HG02759 (cell line): ENCODE measurements at regions not wholly inside any gene's neighbourhood (a gene's known extent, or its start where the extent isn't known, plus 50 kb on each side); places are given as distances from the start of the nearest gene placed in this dataset.

Experiments used
- ATAC-seq: cut with Tn5 transposase; IDR thresholded peaks from one replicate; pipeline ENCODE4 v1.9.1; 2021; ENCODE audit warnings: mild to moderate bottlenecking, moderate library complexity; ENCODE audit not compliant: unreplicated experiment

DNA sequence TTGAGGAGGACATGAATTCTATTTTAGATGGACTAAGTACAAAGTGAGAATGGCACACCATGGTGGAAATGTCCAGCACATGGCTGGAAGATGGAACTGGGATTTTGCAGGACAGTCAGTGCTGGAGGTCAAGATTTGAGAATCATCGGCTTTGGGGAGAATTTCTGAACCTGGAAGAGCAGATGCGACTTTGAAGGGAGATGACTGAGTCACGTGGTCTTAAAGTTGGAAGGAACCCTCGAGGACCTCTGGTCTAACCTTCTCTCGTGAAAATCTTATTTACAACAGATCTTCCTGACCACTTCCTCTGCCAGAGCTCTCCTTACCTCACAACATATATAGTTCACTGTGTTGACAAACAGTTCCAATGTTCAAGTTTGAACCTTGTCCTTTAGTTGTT lies 415.4 kb downstream of the ATP23 start:
- no peak for ATAC-seq

GRCh38 chr12:58357511-58357910 lies 416.1 kb downstream of the ATP23 start:
- ATAC-seq, result no peak

DNA sequence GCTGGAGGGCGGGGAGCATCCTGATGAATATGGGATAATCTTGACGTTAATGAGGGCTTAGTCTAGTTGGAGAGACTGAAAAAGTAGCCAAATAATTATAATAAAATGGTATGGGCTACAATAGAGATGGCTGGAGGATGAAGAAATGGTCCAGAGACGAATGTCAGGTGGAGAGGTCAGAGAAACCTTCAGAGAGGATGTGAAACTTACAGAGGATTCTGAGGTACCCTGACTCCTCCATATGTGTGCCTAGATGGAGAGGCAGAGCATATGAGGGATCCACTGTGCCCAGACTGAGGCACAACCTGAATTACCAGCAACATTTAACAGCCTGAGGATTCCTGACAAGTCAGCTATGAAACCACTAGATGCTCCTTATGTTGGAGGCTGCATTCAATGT lies 417.0 kb downstream of the ATP23 start:
- ATAC-seq, result no peak

DNA sequence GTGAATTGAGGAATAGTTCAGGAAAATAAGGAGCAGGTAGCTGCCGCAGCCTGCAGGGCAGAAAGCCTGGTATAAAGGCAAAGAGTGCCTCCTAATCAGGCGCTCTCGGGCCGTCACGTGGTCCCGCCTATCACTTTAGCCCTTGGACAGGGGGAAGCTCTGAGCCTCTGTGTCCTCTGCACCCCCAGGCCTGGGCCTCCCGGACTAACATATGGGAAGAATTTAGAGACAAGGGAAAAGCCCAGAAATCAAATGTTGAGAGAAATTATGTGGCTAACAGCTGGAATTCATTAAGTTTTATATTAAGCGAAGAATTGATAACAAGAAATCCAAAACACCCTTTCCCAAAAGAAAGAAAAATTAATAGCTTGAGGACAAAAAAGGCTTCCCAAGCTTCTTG lies 417.7 kb downstream of the ATP23 start:
- no peak for ATAC-seq

GRCh38 chr12:58361056-58361455 lies 419.7 kb downstream of the ATP23 start:
- no peak for ATAC-seq

DNA sequence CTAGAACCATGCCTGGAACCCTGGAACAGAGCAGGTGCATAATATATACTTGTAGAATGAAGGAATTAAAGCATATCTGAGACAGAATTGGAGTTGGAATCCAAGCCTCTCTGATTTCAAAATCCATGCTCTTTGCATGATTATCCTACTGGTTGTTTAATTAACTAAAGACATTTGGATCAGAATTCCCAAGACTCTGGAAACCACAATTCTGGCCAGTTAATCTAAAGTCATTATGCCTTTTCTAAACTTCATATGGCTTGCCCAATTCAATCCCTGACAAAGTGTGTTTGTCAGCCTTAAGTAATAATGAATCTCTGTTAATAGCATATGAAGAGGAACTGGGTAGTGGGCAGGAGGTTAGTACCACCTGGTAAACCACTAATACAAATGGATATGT lies 422.6 kb downstream of the ATP23 start:
- ATAC-seq, result no peak

GRCh38 chr12:58364389-58365086 lies 423.2 kb downstream of the ATP23 start:
- no peak for ATAC-seq

DNA sequence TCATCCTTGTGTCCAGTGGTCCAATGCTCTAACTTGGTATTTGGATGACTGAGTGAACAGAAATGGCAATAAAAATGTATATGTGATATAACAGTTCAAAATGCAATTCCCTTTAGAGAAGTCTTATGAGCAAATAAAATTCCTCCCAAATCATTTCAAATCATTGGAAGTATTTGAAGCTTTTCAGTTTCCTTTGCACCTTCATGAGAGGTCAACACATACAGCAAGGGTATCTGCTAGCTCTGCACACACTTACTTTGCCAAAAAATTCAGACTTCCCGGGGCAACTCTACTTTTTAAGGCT lies 423.7 kb downstream of the ATP23 start:
- no peak for ATAC-seq

DNA sequence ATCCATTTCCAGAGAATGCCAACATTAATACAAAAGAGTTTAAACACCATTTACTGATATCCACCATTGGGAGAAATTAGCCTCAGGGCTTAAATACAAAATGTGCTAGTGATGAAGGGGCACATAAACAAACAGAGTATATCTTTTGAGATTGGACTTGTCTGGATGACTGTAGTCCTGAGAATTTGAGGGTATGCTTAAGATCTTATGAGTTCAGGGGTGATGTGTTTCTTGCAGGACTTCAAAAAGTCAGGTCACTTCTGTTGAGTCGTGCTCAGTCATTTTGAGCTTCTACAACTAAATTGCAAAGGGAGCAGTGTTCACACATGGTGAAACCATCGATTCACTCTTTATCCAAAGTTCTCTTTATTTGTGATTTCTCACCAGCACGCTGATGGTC lies 425.7 kb downstream of the ATP23 start:
- ATAC-seq, result no peak

DNA sequence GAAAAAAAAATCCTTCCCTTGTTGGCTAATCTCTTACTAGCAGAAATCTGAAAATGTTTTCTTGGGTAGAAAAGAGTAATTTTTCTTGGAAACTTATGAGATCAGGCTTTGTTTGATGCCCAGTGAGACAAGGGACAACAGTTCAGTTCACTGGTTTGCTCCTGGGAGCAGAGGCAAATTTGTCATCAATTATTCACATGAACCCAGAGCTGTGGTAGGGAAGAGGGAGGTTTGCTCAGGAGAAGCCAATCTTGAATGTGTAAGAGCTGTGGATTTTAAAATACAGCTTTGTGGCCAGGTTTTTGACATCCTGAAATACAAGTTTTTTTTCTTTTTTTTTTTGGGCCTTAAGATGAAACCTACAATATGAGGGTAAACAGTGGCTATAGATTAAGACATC lies 426.6 kb downstream of the ATP23 start:
- ATAC-seq, result no peak

DNA sequence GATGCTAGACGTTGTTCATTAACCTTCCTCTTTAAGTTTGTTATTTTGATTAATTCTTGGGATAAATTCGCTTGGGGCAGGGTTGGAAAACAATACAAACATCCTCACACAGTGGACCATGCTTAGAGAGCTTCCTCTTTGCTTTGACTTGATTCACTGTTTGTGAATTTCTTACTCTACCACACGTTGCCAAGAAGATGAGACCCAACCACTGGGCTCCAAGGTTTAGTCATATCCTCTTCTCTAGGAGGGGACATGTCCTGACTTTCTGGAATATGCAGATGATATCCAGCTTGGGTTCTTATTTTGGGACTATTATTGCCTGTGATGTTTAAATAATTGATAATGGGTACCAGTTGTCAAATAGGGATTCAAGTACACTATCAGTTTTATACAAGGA lies 428.2 kb downstream of the ATP23 start:
- no peak for ATAC-seq

- peak; percentile 95 for ATAC-seq
These were observed 430.9 kb downstream of the ATP23 start for GRCh38 chr12:58372298-58372697.

- ATAC-seq, result no peak
These were observed 436.7 kb downstream of the ATP23 start for GRCh38 chr12:58378028-58378427.

- ATAC-seq, result no peak
These were observed 440.2 kb downstream of the ATP23 start for GRCh38 chr12:58381546-58381945.

DNA sequence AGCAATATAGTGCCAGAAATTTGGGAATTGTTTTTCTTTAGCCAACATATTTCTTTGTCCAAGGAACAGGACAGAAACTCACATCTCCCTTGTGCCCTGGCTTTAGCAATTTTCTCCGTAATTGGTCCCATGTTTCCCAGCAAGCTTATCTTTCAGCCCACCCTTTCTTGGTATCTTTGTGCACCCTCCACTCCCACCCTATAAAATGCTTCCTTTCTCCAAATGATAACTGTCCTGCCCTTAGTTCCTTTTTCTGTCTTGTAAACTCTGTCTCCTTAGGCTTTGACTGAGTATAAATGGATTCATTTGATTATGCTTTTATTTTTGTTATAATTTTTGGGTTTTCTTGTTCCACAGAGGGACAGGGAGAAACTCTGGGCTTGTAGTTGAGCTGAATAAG lies 442.8 kb downstream of the ATP23 start:
- ATAC-seq, result no peak

DNA sequence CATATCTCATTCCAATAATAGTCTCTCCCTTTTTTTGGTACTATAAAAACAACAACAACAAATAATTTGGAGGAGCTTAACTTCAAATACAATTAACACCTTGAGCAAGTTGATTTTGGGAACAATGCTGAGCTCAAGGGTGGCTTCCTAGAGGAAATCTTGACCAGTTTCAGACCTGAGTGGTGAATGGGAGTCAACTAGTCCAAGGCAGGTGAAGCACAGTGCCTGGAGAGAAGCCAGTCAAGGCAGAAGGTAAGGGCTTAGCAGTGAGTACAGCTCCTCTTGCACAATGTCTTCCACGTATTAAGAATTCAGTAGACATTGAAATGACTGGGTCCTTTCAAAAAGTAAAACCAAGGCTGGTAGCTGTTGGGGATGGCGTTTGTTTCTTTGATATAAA lies 444.8 kb downstream of the ATP23 start:
- ATAC-seq, result no peak

DNA sequence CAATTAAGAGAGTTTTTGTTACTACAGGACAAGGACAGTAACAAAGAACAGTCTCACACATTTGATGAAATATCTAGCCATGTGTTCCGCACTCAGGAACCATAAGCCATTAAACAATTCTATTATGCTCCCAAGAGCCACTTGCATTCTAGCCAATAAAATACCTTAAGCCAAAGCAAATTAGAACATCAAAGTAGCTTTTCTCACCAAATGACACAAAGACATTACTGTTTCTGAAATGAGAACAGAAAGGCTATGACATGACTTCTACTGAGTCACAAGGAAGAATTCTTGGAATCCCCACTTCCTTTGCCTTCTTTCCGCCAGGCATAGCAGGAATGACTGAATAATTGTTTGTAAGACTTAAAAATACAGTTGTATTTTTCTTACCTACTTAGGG lies 445.8 kb downstream of the ATP23 start:
- ATAC-seq, result no peak

DNA sequence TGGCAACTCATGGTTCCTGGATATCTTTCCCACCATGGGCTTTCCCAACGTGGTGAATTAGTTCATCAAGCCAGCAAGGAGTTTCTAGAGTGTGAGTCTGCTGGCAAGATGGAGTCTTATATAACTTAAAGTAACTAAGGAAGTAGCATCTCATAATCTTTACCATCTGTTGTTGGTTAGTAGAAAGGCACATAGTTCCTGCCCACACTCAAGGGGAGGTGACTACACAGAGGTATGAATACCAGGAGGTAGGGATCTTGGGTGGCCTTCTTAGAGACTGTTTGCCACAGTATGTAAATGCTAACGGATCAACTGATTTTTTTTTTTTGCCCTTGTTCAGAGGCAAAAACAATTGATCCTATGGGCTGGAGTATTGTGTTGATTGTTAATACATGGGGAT lies 446.9 kb downstream of the ATP23 start:
- no peak for ATAC-seq

DNA sequence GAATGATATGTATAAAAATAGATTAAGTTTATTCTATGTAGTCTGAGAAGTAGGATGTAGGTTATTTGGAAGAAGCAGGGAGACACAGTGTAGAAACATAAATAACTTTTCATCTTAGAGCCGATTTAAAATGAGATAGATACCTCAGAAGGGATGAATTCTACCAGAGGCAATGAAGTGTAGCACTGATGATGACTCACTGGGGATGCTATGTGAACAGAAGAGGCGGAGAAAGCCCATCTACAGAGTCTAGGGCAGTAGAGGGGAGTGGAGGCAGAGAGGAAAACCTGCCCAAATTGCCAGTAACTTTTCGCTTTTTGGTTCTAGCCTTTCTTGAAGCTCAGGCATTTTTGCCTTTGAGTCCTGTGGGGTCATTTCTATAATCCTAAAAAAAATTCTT lies 451.8 kb downstream of the ATP23 start:
- ATAC-seq, result no peak

- no peak for ATAC-seq
These were observed 453.7 kb downstream of the ATP23 start for GRCh38 chr12:58395056-58395455.

DNA sequence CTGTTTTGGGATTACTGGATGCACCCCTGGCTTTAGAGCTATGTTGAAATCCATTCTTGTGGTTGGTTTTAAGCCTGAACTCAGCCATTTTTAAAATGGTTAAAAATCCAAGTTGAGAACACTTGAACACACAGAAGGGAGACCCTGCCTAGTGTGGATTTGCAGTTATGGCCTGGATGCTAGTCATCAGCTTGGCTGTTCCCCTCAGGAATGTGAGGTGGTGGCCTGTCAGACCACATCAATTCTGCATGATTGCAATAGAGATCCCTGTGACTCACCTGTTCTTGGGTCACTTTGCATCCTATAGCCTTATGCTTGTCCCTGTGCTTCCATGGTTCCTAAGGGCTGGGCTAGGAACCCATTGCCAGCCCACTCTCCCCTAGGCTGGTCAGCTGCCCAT lies 454.1 kb downstream of the ATP23 start:
- no peak for ATAC-seq

GRCh38 chr12:58396239-58396638 lies 454.9 kb downstream of the ATP23 start:
- no peak for ATAC-seq

- ATAC-seq, result no peak
These were observed 464.0 kb downstream of the ATP23 start for GRCh38 chr12:58405363-58405762.

DNA sequence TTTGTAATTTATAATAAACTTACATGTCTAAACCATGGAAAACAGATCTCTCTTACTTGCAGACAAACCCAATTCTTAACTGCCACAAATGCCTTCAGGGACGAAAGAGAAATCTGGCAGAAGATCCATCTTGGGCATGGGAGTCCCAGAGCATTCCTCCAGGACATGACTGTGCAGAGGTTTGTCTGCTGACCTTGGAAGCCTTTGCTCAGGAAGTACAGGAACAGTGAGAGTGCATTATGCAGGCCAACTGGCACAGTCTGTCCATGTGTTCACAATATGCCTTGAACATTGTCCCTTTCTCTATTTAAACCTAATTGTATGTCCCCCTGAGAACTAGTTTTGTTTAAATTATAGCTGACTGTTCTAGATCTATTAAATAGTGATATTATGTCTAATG lies 467.1 kb downstream of the ATP23 start:
- ATAC-seq, result no peak
